A673 (cell line): ENCODE measurements at regions not wholly inside any gene's neighbourhood (a gene's known extent, or its start where the extent isn't known, plus 50 kb on each side); places are given as distances from the start of the nearest gene placed in this dataset.
A peak's percentile ranks its signal among the peaks of the same experiment; 100 is the strongest.

Experiments
- BruUV-seq: library from RNA; stranded (reverse); fragments of 400-500 nt; replicated peaks from 2 replicates; lab custom pipeline; 2021; lab: Mats Ljungman, UMichigan
- CTCF ChIA-PET: fragments of 300-600 bp; sonication (Branson Sonifier 250); formaldehyde crosslinking; loops from one replicate; lab custom pipeline; 2022; ENCODE audit warnings: antibody characterized with exemption; lab: Charles Lee
- POLR2A ChIA-PET: fragments of 300-600 bp; sonication (Branson Sonifier 250); formaldehyde crosslinking; loops from one replicate; lab custom pipeline; 2022; ENCODE audit warnings: antibody characterized with exemption; ENCODE audit not compliant: low non-redundant PET; lab: Charles Lee
- DNase-seq: peaks from one replicate; pipeline ENCODE4 v3.0.0-alpha.2; 2015; ENCODE audit warnings: low spot score
- H3K27ac ChIP-seq: fragments of 200-600 bp; sonication (generic); 2 replicates; pipeline ENCODE4 v1.5.1; 2016; ENCODE audit warnings: mixed run types, low read depth, mild to moderate bottlenecking, mixed read lengths, antibody characterized with exemption, low read length; ENCODE audit not compliant: poor library complexity, severe bottlenecking
- H3K27me3 ChIP-seq: fragments of 200-600 bp; sonication (generic); replicated peaks from 2 replicates; pipeline ENCODE4 v1.6.1; 2017; ENCODE audit warnings: mixed run types, low read depth, mild to moderate bottlenecking, mixed read lengths, antibody characterized with exemption, low read length; ENCODE audit not compliant: insufficient read depth, poor library complexity
- H3K36me3 ChIP-seq: fragments of 200-600 bp; sonication (generic); 2 replicates; pipeline ENCODE4 v1.6.1; 2016; ENCODE audit warnings: mixed run types, mild to moderate bottlenecking, mixed read lengths, antibody characterized with exemption, low read length; ENCODE audit not compliant: insufficient read depth, poor library complexity, severe bottlenecking
- H3K4me1 ChIP-seq: fragments of 200-600 bp; sonication (generic); 2 replicates; pipeline ENCODE4 v1.6.1; 2017; ENCODE audit warnings: mixed run types, mild to moderate bottlenecking, mixed read lengths, antibody characterized with exemption, low read length; ENCODE audit not compliant: insufficient read depth, poor library complexity, severe bottlenecking
- H3K4me3 ChIP-seq: fragments of 200-600 bp; sonication (generic); 2 replicates; pipeline ENCODE4 v1.5.1; 2016; ENCODE audit warnings: low read depth, mixed run types, mild to moderate bottlenecking, mixed read lengths, low read length; ENCODE audit not compliant: poor library complexity, severe bottlenecking
- H3K9me3 ChIP-seq: fragments of 200-600 bp; sonication (generic); 2 replicates; pipeline ENCODE4 v1.6.1; 2016; ENCODE audit warnings: mixed run types, low read depth, mild to moderate bottlenecking, mixed read lengths, antibody characterized with exemption, low read length; ENCODE audit not compliant: poor library complexity, severe bottlenecking
- EZH2 ChIP-seq: fragments of 200-600 bp; sonication (generic); IDR thresholded peaks from 2 replicates; pipeline ENCODE4 v1.6.1; 2017; ENCODE audit warnings: borderline replicate concordance, low read depth, mild to moderate bottlenecking, mixed read lengths, antibody characterized with exemption, low read length; ENCODE audit not compliant: poor library complexity, severe bottlenecking
- intact Hi-C: fragments of 100-400 bp; cut with micrococcal nuclease; formaldehyde crosslinking; loops from one replicate; pipeline ENCODE4 v1.10.0; 2022; ENCODE audit not compliant: unreplicated experiment
- TF ChIP-seq, protein P1 (sequence below): fragments of 300-800, 200-600 bp; sonication (generic); conservative IDR thresholded peaks from 2 replicates; pipeline ENCODE4 v1.5.1; 2017; ENCODE audit warnings: low read depth, mild to moderate bottlenecking, antibody characterized with exemption, low read length, moderate library complexity, mixed read lengths

DNA sequence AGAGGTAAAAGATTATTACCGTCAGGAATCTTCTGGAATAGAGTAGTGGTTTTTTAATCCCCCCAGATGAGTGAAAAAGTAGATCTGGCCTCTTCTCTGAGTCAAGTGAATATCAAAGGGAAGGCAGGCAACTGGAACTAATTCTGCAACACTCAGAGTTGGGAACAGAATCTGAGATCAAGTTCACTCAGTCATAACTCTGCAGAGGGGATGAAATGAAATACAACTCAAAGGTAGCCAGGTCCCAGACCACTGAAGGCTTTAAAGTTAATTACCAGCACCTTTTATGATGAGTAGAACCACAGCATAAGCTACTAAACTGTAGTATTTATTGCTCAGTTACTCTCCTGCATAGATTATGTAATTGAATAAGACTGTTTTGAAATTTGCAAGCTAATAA lies 455.6 kb upstream of the AKR1E2 start:
- H3K27ac ChIP-seq: no peak overlapping the region
- no peak overlapping the region for H3K4me3 ChIP-seq
- TF ChIP-seq, protein P1, sequence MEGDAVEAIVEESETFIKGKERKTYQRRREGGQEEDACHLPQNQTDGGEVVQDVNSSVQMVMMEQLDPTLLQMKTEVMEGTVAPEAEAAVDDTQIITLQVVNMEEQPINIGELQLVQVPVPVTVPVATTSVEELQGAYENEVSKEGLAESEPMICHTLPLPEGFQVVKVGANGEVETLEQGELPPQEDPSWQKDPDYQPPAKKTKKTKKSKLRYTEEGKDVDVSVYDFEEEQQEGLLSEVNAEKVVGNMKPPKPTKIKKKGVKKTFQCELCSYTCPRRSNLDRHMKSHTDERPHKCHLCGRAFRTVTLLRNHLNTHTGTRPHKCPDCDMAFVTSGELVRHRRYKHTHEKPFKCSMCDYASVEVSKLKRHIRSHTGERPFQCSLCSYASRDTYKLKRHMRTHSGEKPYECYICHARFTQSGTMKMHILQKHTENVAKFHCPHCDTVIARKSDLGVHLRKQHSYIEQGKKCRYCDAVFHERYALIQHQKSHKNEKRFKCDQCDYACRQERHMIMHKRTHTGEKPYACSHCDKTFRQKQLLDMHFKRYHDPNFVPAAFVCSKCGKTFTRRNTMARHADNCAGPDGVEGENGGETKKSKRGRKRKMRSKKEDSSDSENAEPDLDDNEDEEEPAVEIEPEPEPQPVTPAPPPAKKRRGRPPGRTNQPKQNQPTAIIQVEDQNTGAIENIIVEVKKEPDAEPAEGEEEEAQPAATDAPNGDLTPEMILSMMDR: no peak
- TF ChIP-seq EZH2: no peak
- BruUV-seq: no TSS peak
- ChIA-PET CTCF (no interaction called here), POLR2A (interaction anchor here (0.6 kb wide), 1 partner anchor 587 kb away, joined by 3 read pairs; no protein-coding TSS in a partner anchor)
- peaks cover 4% of the 10 kb centered on the region for H3K4me1 ChIP-seq
- intact Hi-C loops: no loop called here
- DNase-seq: no peak
- H3K36me3 ChIP-seq: no peaks in the 10 kb centered on the region
- H3K9me3 ChIP-seq: no peaks in the 10 kb centered on the region
- H3K27me3 ChIP-seq: peaks cover 41% of the 10 kb centered on the region

DNA sequence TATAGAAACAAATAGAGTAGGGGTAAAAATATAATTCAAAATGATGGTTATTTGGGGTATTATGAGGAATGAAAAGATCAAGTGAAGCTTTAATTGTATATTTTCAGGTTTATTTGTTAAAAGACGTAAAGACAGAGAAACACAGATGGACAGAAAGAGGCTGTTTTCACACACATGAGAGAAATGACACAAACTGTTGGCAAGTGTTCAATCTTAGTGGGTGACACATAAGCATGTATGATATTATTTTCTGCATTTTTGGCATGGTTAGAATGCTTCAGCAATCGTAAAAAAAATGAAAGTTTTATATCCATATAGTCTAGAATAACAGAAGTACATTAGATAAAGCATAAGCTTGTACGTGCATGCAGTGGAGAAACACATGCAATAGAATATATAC lies 464.4 kb upstream of the AKR1E2 start:
- H3K9me3 ChIP-seq: no peaks in the 10 kb centered on the region
- ChIA-PET CTCF (no interaction called here), POLR2A (no interaction called here)
- DNase-seq: no peak
- no peak overlapping the region for H3K4me3 ChIP-seq
- no TSS peak for BruUV-seq
- no peak overlapping the region for H3K27ac ChIP-seq
- intact Hi-C loops: no loop called here
- TF ChIP-seq, protein P1: no peak
- no peak for TF ChIP-seq EZH2
- H3K4me1 ChIP-seq: no peaks in the 10 kb centered on the region
- no peaks in the 10 kb centered on the region for H3K36me3 ChIP-seq
- peaks cover 17% of the 10 kb centered on the region for H3K27me3 ChIP-seq

DNA sequence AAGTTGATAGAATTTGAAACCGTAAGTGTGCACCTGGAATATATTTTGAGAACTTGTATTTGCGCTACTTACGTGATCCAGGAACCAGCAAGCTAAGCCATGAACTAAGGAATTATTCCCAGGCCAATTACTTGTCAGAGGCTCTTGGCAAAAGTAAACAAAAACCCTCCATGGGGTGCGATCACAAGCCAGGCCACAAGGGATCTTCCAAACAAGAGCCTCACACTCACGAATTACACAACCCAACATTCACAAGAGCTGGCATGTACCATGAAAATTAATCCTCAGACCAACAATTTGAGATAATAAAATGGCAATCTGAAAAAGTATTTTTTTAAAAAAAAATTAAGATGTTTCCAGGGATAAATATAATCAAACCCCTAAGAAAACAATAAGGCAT lies 467.0 kb upstream of the AKR1E2 start:
- no peak overlapping the region for H3K4me3 ChIP-seq
- no peaks in the 10 kb centered on the region for H3K9me3 ChIP-seq
- intact Hi-C loops: no loop called here
- peaks cover 28% of the 10 kb centered on the region for H3K27me3 ChIP-seq
- no peaks in the 10 kb centered on the region for H3K36me3 ChIP-seq
- peak; percentile 44 for DNase-seq
- BruUV-seq: no TSS peak
- ChIA-PET POLR2A (no interaction called here), CTCF (no interaction called here)
- no peak overlapping the region for H3K27ac ChIP-seq
- H3K4me1 ChIP-seq: no peaks in the 10 kb centered on the region
- TF ChIP-seq EZH2: no peak
- TF ChIP-seq, protein P1: no peak
